ENCODE measurements at regions not wholly inside any gene's neighbourhood (a gene's known extent, or its start where the extent isn't known, plus 50 kb on each side); places are given as distances from the start of the nearest gene placed in this dataset.

DNA sequence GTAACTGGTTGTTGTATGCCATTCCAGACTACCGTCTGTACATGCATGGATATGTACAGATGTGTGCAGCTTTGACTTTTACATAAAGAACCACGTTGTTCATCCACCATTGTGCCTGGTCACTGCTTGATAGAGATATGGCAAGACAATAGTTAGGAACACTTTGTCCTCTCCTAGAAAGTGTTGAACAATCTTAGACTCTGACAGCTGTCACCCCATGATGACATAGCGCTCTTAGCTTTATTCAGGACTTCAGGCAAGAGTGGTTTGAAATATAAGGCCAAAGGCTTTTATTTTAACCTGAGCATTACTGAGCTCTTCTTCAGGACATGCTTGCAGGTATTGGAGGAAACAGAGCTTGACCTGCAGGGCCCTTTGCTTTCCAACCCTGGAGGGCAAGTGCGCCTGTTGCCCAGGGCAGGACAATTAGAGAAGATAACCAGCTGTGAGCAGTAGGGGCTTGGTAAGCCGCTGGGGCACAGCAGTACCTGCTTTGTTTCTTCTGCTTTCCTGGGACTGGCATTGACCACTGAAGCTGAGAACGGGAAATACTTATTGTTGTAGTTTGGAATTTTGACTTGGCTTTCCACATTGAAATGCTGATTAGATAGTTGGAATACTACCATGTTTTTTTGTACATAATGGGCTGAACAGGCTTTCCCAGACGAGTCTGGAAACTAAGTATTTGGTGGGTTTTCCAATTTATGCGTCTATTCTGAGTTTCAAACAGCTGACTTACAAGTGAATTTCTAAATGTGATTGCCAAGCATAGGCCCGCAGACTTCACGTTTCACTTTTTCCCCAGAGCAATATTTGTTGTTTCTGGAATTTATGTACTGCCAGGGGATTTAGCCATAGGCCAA is 51.1 kb downstream of the GARRE1 start:
- no peak overlapping the region for H3K27ac Mint-ChIP-seq
- no peak overlapping the region for H3K4me3 Mint-ChIP-seq
- H3K27me3 Mint-ChIP-seq, result no peaks in the 10 kb centered on the region
- peaks cover 14% of the 10 kb centered on the region for H3K36me3 Mint-ChIP-seq
- no peaks in the 10 kb centered on the region for H3K9me3 Mint-ChIP-seq
- H3K4me1 Mint-ChIP-seq, result peaks cover 56% of the 10 kb centered on the region

DNA sequence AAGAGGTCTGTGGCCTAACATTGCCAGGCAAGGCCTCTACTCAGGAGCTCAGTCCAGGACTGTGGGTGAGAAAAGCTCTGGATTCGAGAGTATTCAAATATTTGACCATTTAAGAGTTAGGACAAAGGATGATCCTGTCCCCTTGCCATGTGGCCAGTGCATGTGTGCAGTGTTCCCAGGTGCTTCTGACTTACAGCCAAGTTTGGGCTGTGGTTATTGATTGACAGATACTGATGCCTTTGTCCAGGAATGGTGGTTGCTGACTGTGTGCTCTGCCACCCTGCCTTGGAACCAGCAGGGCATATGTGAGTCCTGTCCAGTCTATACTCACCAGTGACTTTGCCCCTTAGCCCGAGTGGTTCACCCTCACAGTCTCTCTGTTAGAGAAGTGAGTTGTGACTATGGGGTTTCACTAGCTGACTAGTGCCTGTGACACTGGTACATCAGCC is 51.9 kb downstream of the GARRE1 start:
- no peaks in the 10 kb centered on the region for H3K9me3 Mint-ChIP-seq
- H3K27ac Mint-ChIP-seq, result no peak overlapping the region
- H3K4me3 Mint-ChIP-seq, result no peak overlapping the region
- H3K4me1 Mint-ChIP-seq, result peaks cover 60% of the 10 kb centered on the region
- H3K27me3 Mint-ChIP-seq, result no peaks in the 10 kb centered on the region
- peaks cover 14% of the 10 kb centered on the region for H3K36me3 Mint-ChIP-seq

DNA sequence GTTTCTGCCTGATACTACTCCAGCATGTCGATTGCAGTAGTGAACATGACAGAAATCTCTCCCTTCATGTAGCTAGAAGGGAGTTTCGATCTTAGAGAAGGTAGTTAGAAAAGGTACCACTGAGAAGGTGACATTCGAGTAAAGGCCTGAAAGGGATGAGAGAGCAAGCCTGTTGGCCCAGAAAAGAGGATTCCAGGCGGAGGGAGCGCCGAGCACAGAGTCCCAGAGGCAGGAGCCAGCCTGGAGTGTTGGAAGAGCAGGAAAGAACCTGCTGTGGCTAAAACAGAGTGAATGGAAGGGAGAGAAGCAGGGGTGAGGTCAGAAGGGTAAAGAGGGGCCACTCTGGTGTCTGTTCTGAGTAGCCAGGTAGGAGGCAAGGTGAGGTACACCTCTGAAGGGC is 52.5 kb downstream of the GARRE1 start:
- Mint-ChIP-seq H3K4me3 (peak overlapping the region; percentile 19), H3K36me3 (peaks cover 14% of the 10 kb centered on the region), H3K9me3 (no peaks in the 10 kb centered on the region), H3K27me3 (no peaks in the 10 kb centered on the region), H3K27ac (peak overlapping the region; percentile 71), H3K4me1 (peaks cover 65% of the 10 kb centered on the region)

DNA sequence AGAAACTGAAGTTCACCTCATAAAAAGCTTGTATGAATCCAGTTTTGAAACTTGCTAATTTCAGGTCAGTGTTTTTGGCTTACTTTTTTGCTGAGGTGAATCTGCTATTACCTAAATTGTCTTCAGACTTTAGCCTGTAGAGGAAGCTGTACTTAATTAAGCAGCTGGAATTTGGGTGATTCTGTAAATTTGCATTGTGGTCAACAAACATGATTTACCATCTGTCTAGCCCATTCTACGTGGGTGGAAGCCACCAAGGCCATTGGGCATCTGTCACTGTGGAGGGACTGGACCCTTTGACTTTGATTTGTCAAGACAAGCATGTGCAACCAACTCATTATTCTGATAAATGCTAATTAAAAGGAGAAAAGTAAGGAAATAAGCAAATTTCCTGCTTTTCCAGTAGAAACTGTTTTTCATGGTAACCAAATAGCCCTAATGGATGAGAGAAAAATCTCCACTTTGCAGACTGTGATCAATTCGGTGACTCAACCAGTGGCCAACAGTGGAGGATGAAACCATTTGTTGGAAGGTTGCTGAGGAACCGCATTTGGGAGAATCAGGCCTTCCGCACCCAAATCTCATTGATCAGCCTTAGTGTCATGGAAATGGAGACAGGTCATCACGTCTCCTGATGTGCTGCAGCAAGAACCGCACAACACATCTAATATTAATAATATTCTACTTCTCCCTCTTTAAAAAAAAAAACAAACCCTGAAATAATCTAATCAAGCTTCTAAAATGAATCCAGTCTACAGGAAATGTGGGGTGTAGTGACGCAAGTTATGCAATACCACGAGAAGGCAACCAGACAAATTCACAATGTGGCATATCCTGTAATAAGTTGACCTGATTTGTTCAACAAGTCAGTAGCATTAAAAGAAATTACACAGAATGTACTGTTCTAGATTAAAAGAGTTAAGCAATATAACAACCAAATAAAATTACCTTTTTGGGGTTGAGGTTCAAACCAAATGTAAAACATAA is 54.3 kb downstream of the GARRE1 start:
- H3K27me3 Mint-ChIP-seq, result no peaks in the 10 kb centered on the region
- H3K4me1 Mint-ChIP-seq, result peaks cover 66% of the 10 kb centered on the region
- H3K4me3 Mint-ChIP-seq, result peak overlapping the region; percentile 21

DNA sequence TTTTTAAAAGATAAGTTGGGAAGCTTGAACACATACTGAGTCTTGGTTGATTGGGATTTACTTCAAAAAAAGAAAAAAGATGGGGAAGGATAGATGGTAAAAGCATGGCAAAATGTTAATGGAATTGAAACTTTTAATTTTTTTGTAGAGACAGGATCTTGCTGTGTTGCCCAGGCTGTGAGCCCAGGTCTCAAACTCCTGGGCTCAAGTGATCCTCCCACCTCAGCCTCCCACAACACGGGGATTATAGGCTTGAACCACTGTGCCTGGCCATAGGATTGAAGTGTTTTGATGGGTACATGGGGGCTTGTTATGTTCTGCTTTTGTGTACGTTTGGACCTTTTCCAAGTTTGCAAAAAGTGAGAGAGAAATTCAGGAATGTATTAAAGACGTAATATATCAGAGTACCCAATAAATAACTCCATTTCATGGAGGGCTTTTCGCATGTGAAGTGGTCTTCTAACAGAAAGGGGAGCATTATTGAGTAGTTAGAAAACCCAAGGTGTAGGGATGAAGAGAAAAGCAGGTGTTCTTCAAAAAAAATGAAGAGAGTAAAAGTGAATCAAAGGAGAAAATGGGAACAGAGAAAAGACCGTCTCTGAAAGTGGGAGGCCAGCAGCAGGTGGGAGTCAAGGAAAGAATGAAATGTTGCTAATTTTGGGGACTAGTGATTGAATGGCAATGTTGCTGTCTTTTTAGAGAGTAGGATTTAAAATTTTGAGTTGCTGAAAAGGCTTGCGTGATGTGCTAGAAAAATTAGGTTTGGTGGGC is 55.2 kb downstream of the GARRE1 start:
- H3K4me3 Mint-ChIP-seq, result peak overlapping the region; percentile 51
- H3K4me1 Mint-ChIP-seq, result peaks cover 69% of the 10 kb centered on the region
- H3K27me3 Mint-ChIP-seq, result no peaks in the 10 kb centered on the region
- H3K9me3 Mint-ChIP-seq, result no peaks in the 10 kb centered on the region
- peak overlapping the region; percentile 66 for H3K27ac Mint-ChIP-seq
- H3K36me3 Mint-ChIP-seq, result peaks cover 20% of the 10 kb centered on the region

More for the DNA sequence above, 54.3 kb downstream of the GARRE1 start:
- Mint-ChIP-seq H3K9me3 (no peaks in the 10 kb centered on the region), H3K36me3 (peaks cover 17% of the 10 kb centered on the region), H3K27ac (peak overlapping the region; percentile 66)

DNA sequence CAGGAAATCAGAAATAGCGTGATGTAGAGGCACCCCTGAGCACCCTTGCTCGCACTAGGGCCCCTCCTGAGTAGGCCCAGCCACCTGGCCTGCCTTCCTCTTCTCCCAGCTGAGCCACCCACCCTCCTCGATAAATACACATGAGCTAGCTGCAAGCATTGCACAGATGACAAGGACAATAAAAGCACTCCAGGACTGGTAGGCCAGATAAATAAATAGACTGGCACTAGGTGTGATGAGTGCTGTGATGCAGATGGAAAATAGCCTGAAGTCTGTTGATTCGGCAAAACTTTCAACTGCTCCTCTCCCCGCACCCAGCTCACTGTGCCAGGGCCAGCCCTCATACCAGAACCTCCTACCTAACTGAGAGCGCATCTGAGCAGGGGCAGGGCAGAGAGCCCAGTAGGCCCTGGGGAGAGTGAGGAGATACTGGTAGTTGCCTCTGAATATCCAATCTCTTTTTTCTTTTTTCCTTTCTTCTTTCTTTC is 54.5 kb upstream of the GPI start:
- H3K36me3 Mint-ChIP-seq, result peaks cover 18% of the 10 kb centered on the region
- H3K4me3 Mint-ChIP-seq, result peak overlapping the region; percentile 11
- H3K27me3 Mint-ChIP-seq, result no peaks in the 10 kb centered on the region
- peaks cover 71% of the 10 kb centered on the region for H3K4me1 Mint-ChIP-seq
- H3K27ac Mint-ChIP-seq, result peak overlapping the region; percentile 68
- no peaks in the 10 kb centered on the region for H3K9me3 Mint-ChIP-seq

DNA sequence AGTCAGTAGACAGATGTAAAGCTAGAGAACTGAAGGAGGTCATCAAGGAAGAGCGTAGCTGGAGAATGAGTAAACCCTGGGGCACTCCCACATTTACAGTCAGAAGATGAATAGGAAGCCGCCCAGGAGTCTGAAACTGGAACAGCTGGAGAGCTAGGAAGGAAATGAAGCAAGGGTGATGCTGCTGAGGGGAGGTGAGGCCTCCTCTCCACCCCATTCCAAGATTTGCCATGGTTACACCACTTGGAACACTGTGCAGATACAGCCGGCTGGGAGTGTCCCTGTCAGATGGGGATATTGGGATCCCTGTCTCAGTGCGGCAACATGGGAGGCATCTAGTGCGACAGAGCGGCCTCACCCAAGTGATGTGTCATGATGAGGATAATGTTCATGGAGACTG is 51.8 kb upstream of the GPI start:
- Mint-ChIP-seq H3K27ac (no peak overlapping the region), H3K4me3 (no peak overlapping the region), H3K36me3 (peaks cover 15% of the 10 kb centered on the region), H3K27me3 (no peaks in the 10 kb centered on the region), H3K9me3 (no peaks in the 10 kb centered on the region), H3K4me1 (peaks cover 77% of the 10 kb centered on the region)

DNA sequence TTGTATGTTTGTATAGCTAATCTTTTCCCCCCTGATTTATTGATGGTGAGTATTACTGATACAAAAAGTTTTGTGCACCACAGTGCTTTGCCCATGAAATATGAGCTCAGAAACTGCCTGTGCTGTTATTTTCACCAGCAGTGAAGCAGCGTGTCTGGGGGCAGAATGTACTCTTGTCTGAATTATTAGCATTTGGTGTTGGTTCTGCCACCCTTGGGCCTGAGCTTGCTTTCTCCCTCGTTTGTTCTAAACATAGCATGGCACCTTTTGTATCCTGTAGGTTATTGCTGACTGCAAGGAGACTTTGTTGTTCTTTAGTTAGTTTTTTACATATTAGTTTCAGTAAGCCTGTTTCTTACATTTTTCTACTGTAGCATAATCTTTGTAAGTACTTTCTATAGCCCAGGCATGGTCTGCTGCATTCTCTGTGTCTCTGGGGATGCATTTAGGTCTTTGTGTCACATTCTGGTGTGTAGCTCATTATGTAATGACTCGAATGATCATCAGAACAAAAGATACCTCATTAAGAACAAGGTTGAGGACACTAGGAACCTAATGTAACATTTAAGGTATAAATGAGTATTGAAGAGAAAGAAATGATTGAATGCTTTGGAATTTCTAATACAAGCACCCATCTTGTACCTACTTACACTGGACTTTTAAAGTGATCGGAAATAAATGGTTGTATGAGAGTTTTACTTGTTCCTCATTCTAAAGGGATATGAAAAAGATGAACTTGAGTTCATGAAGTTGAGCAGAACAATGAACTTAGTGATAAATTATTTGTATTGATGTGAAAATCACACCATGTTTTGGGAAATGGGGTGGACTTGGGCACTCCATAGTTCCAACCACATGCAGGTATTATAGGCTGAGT is 50.3 kb upstream of the GPI start:
- Mint-ChIP-seq H3K4me3 (no peak overlapping the region), H3K9me3 (no peaks in the 10 kb centered on the region), H3K27ac (no peak overlapping the region), H3K36me3 (peaks cover 12% of the 10 kb centered on the region), H3K4me1 (peaks cover 74% of the 10 kb centered on the region), H3K27me3 (no peaks in the 10 kb centered on the region)

Data from activated naive CD4-positive, alpha-beta T cell treated with anti-CD3 and anti-CD28 coated beads, Interleukin-2, amount 50 U/mL, for 24 hours (primary cell).